ENCODE measurements at regions not wholly inside any gene's neighbourhood (a gene's known extent, or its start where the extent isn't known, plus 50 kb on each side); places are given as distances from the start of the nearest gene placed in this dataset.

DNA sequence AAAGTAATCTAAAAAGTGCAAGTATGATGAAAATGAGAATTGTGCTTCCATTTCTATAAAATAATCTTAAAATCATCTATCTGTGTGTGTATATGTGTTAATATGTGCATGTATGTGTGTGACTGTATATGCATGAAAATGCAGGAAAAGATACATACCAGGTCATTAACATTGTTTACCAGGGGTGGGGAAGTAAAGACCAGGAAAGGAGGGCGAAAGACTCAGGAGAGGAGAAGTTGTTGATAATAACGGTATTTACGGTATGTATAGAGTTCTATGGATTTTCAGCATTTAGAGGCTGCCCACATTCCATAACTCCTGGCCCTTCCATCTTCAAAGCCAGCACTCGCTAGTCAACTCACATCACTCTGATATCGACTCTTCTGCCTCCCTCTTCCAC lies 111.0 kb upstream of the SPDL1 start:
- TF ChIP-seq EZH2 (IDR thresholded peaks at IDR 0.05) (no peak), EZH2phosphoT487 (IDR thresholded peaks at IDR 0.05) (no peak)
- TF ChIP-seq, protein P1, sequence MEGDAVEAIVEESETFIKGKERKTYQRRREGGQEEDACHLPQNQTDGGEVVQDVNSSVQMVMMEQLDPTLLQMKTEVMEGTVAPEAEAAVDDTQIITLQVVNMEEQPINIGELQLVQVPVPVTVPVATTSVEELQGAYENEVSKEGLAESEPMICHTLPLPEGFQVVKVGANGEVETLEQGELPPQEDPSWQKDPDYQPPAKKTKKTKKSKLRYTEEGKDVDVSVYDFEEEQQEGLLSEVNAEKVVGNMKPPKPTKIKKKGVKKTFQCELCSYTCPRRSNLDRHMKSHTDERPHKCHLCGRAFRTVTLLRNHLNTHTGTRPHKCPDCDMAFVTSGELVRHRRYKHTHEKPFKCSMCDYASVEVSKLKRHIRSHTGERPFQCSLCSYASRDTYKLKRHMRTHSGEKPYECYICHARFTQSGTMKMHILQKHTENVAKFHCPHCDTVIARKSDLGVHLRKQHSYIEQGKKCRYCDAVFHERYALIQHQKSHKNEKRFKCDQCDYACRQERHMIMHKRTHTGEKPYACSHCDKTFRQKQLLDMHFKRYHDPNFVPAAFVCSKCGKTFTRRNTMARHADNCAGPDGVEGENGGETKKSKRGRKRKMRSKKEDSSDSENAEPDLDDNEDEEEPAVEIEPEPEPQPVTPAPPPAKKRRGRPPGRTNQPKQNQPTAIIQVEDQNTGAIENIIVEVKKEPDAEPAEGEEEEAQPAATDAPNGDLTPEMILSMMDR (IDR thresholded peaks at IDR 0.05) = no peak

All from neural progenitor cell (in vitro differentiated cells).